ENCODE measurements at regions not wholly inside any gene's neighbourhood (a gene's known extent, or its start where the extent isn't known, plus 50 kb on each side); places are given as distances from the start of the nearest gene placed in this dataset.
"Not testable (repeated sequence)": the region's sequence is repeated elsewhere in the genome, so short reads cannot be mapped to it uniquely, and the experiment has no call there.

DNA sequence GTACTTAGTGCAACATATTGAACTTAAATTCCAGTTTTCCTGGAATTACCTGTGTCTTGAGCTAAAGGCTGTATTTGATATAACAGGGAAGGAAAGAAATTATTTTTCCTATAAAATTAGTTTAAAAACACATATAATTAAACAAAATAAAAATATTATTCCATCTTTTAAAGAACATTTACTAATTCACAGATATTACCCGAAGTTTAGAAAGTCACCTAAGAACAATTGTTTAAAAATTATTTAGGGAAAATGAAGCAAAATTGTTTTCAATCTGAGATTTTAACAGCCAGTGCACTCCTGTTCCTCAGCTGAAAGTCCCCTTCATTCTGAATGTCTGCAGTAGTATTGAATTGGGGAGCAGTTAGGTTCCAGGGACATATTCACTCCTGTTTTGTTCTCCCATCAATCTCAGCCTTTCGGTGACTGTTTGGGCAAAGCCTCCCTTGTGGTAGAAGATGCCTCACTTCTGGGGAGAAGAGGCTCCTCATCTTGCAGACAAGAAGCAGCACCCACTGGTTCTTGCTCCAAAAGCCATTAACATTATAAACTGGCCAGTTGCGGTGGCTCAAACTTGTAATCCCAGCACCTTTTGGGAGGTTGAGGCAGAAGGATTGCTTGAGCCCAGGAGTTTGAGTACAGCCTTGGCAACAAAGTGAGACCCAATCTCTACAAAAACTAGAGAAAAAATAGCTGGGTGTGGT lies 1516.4 kb upstream of the TPTE start:
- TF ChIP-seq, protein P1, sequence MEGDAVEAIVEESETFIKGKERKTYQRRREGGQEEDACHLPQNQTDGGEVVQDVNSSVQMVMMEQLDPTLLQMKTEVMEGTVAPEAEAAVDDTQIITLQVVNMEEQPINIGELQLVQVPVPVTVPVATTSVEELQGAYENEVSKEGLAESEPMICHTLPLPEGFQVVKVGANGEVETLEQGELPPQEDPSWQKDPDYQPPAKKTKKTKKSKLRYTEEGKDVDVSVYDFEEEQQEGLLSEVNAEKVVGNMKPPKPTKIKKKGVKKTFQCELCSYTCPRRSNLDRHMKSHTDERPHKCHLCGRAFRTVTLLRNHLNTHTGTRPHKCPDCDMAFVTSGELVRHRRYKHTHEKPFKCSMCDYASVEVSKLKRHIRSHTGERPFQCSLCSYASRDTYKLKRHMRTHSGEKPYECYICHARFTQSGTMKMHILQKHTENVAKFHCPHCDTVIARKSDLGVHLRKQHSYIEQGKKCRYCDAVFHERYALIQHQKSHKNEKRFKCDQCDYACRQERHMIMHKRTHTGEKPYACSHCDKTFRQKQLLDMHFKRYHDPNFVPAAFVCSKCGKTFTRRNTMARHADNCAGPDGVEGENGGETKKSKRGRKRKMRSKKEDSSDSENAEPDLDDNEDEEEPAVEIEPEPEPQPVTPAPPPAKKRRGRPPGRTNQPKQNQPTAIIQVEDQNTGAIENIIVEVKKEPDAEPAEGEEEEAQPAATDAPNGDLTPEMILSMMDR (IDR thresholded peaks at IDR 0.05): not testable (repeated sequence)
- not testable (repeated sequence) for TF ChIP-seq POLR2A (IDR thresholded peaks at IDR 0.05)

Data from heart left ventricle (tissue), 13 donors.